Neural cell (in vitro differentiated cells): ENCODE measurements at regions not wholly inside any gene's neighbourhood (a gene's known extent, or its start where the extent isn't known, plus 50 kb on each side); places are given as distances from the start of the nearest gene placed in this dataset.

Experiments used
- EP300 ChIP-seq: fragments of 450-650 bp; conservative IDR thresholded peaks from 2 replicates; pipeline ENCODE4 v1.6.1; 2014; ENCODE audit warnings: antibody characterized with exemption, mild to moderate bottlenecking, moderate library complexity; ENCODE audit not compliant: poor library complexity, severe bottlenecking
- EZH2 ChIP-seq: fragments of 200-600, 300-800 bp; shearing (Covaris generic), sonication (generic); IDR thresholded peaks from 2 replicates; pipeline ENCODE4 v1.6.1; 2014; ENCODE audit warnings: antibody characterized with exemption, low read length, borderline replicate concordance, mild to moderate bottlenecking; ENCODE audit not compliant: insufficient read depth, poor library complexity, severe bottlenecking
- RAD21 ChIP-seq: fragments of 450-650 bp; conservative IDR thresholded peaks from 2 replicates; pipeline ENCODE4 v1.6.1; 2014; ENCODE audit warnings: antibody characterized with exemption, mild to moderate bottlenecking, moderate library complexity
- TF ChIP-seq, protein P1 (sequence below): fragments of 450-650 bp; IDR thresholded peaks from 2 replicates; pipeline ENCODE4 v1.5.1; 2014; ENCODE audit warnings: antibody characterized with exemption, mild to moderate bottlenecking, moderate library complexity; ENCODE audit not compliant: poor library complexity, severe bottlenecking

DNA sequence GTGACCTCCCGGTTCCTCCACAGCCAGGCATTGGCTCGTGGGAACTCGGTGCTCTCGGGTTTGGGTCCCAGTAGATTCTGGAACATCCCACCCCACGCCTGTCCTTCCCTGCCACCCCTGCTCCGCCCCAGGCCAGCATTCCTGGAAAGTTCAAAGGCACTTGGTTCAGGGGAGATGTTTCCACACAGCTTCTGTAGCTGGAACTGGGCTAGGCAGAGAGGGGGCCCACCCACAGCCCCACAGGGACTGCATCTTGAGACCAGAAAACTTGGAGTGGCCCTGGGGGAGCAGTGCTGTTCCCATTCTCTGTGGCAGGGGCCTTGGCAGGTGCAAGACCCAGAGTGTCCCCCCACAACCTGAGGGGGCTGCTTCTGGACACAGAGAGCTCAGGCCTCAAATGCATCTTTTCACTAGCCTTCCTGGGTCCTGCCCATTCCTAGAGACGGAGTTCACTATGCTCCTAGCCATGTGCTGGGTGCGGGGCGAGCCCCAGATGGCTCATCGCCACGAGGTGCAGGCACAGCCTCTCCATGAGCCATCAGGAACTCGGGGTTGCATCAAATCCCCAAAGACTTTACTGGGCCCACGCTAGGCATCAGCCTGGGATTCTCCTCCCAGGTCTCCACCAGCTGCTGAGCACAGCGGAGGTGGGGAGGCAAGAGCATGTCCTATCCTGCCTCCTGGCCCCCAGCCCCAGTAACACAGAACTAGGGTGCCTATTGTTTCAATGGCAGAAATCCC, 68.7 kb downstream of the ZFP36L2 start:
- TF ChIP-seq EZH2 (no peak), RAD21 (no peak), EP300 (no peak)
- TF ChIP-seq, protein P1, sequence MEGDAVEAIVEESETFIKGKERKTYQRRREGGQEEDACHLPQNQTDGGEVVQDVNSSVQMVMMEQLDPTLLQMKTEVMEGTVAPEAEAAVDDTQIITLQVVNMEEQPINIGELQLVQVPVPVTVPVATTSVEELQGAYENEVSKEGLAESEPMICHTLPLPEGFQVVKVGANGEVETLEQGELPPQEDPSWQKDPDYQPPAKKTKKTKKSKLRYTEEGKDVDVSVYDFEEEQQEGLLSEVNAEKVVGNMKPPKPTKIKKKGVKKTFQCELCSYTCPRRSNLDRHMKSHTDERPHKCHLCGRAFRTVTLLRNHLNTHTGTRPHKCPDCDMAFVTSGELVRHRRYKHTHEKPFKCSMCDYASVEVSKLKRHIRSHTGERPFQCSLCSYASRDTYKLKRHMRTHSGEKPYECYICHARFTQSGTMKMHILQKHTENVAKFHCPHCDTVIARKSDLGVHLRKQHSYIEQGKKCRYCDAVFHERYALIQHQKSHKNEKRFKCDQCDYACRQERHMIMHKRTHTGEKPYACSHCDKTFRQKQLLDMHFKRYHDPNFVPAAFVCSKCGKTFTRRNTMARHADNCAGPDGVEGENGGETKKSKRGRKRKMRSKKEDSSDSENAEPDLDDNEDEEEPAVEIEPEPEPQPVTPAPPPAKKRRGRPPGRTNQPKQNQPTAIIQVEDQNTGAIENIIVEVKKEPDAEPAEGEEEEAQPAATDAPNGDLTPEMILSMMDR, result no peak
